ENCODE measurements at regions not wholly inside any gene's neighbourhood (a gene's known extent, or its start where the extent isn't known, plus 50 kb on each side); places are given as distances from the start of the nearest gene placed in this dataset.

DNA sequence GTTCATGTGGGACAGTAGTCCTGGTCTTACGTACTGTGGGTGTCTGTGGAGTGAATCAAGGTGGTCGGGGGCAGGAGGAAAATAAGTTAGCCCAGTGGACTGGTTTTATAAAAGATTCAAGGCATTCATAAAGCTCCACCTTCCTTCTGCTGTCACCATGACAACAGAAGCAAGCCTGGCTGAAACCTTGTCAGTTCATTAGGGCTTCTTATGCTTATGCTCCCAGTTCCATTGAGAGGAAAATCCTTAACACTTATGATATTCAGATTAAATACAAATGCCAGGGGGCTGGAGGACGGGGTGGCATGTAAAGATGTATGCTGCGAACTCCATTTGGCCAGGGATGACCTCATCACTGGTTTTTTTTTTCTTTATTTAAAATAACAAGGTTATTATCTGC lies 283.1 kb upstream of the ATP10A start:
- Histone ChIP-seq H3K27me3 (ENCODE audit: insufficient read depth, poor library complexity, severe bottlenecking) (no peaks in the 10 kb centered on the region), H3K4me3 (replicated peaks; ENCODE audit: insufficient read depth, low read length) (no peak overlapping the region), H3K27ac (replicated peaks) (no peak overlapping the region)
- no peak for DNase-seq (ENCODE audit: low read depth in 1 of 2, low spot score in 1 of 2)
- no peak for TF ChIP-seq POLR2AphosphoS5 (IDR thresholded peaks at IDR 0.05; ENCODE audit: low read depth)
- TF ChIP-seq SPI1 (IDR thresholded peaks at IDR 0.05; ENCODE audit: borderline replicate concordance, low read depth), result no peak
- no peak for TF ChIP-seq CTCF (IDR thresholded peaks at IDR 0.05; ENCODE audit: insufficient read depth, low read length)
- TF ChIP-seq, protein P1, sequence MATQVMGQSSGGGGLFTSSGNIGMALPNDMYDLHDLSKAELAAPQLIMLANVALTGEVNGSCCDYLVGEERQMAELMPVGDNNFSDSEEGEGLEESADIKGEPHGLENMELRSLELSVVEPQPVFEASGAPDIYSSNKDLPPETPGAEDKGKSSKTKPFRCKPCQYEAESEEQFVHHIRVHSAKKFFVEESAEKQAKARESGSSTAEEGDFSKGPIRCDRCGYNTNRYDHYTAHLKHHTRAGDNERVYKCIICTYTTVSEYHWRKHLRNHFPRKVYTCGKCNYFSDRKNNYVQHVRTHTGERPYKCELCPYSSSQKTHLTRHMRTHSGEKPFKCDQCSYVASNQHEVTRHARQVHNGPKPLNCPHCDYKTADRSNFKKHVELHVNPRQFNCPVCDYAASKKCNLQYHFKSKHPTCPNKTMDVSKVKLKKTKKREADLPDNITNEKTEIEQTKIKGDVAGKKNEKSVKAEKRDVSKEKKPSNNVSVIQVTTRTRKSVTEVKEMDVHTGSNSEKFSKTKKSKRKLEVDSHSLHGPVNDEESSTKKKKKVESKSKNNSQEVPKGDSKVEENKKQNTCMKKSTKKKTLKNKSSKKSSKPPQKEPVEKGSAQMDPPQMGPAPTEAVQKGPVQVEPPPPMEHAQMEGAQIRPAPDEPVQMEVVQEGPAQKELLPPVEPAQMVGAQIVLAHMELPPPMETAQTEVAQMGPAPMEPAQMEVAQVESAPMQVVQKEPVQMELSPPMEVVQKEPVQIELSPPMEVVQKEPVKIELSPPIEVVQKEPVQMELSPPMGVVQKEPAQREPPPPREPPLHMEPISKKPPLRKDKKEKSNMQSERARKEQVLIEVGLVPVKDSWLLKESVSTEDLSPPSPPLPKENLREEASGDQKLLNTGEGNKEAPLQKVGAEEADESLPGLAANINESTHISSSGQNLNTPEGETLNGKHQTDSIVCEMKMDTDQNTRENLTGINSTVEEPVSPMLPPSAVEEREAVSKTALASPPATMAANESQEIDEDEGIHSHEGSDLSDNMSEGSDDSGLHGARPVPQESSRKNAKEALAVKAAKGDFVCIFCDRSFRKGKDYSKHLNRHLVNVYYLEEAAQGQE (IDR thresholded peaks at IDR 0.05; ENCODE audit: insufficient replicate concordance, low read depth), result no peak
- TF ChIP-seq GABPA (IDR thresholded peaks at IDR 0.05; ENCODE audit: low read depth), result no peak

- TF ChIP-seq, protein P1 (IDR thresholded peaks at IDR 0.05; ENCODE audit: insufficient replicate concordance, low read depth), result no peak
- TF ChIP-seq POLR2AphosphoS5 (IDR thresholded peaks at IDR 0.05; ENCODE audit: low read depth) (no peak), CTCF (IDR thresholded peaks at IDR 0.05; ENCODE audit: insufficient read depth, low read length) (no peak), SPI1 (IDR thresholded peaks at IDR 0.05; ENCODE audit: borderline replicate concordance, low read depth) (no peak), GABPA (IDR thresholded peaks at IDR 0.05; ENCODE audit: low read depth) (no peak)
- no peak overlapping the region for H3K27ac ChIP-seq (replicated peaks)
Observed at GRCh38 chr15:26145796-26146195, 282.7 kb upstream of the ATP10A start.

DNA sequence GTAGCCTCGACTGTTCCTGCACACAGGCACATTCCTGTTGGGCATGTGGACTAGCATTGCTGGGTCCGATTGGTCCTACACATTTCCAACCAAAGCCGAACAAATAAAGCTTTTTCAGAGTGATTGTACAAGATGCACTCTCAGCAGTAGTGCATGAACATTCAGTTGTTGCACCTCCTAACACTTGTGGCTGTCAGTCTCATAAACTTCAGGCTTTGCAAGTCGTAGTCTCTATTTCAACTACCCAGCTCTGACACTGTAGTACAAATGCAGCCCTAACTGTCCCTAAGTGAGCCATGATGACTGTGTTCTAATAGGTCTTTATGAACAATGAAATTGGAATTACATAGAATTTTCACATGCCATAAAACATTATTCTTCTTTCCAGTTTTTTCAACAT lies 281.7 kb upstream of the ATP10A start:
- no peak for DNase-seq (ENCODE audit: low read depth in 1 of 2, low spot score in 1 of 2)
- TF ChIP-seq, protein P1 (IDR thresholded peaks at IDR 0.05; ENCODE audit: insufficient replicate concordance, low read depth), result no peak
- no peak for TF ChIP-seq POLR2AphosphoS5 (IDR thresholded peaks at IDR 0.05; ENCODE audit: low read depth)
- no peak for TF ChIP-seq SPI1 (IDR thresholded peaks at IDR 0.05; ENCODE audit: borderline replicate concordance, low read depth)
- TF ChIP-seq GABPA (IDR thresholded peaks at IDR 0.05; ENCODE audit: low read depth), result no peak
- no peak for TF ChIP-seq CTCF (IDR thresholded peaks at IDR 0.05; ENCODE audit: insufficient read depth, low read length)
- no peak overlapping the region for H3K27ac ChIP-seq (replicated peaks)
- H3K4me3 ChIP-seq (replicated peaks; ENCODE audit: insufficient read depth, low read length), result no peak overlapping the region
- H3K27me3 ChIP-seq (ENCODE audit: insufficient read depth, poor library complexity, severe bottlenecking), result no peaks in the 10 kb centered on the region

More at GRCh38 chr15:26145796-26146195, 282.7 kb upstream of the ATP10A start:
- Histone ChIP-seq H3K27me3 (ENCODE audit: insufficient read depth, poor library complexity, severe bottlenecking) (no peaks in the 10 kb centered on the region), H3K4me3 (replicated peaks; ENCODE audit: insufficient read depth, low read length) (no peak overlapping the region)
- DNase-seq (ENCODE audit: low read depth in 1 of 2, low spot score in 1 of 2), result no peak

All from HL-60 (cell line).